Activated CD8-positive, alpha-beta memory T cell treated with anti-CD3 and anti-CD28 coated beads for 48 hours (primary cell): ENCODE measurements at regions not wholly inside any gene's neighbourhood (a gene's known extent, or its start where the extent isn't known, plus 50 kb on each side); places are given as distances from the start of the nearest gene placed in this dataset.
"Not testable (repeated sequence)": the region's sequence is repeated elsewhere in the genome, so short reads cannot be mapped to it uniquely, and the experiment has no call there.

ENCODE experiments used
- DNase-seq, 3 experiments: peaks; one replicate each; pipeline ENCODE4 v3.0.0-alpha.2; 2020; ENCODE audit warnings: low read depth in 2 of 3, low spot score in 2 of 3

GRCh38 chr16:79950932-79951719 lies 350.6 kb upstream of the MAF start:
- DNase-seq = no peak

- no peak for DNase-seq
Measured at GRCh38 chr16:79949417-79949816, 348.9 kb upstream of the MAF start.

GRCh38 chr16:79947771-79948170 lies 347.2 kb upstream of the MAF start:
- DNase-seq = no peak

- no peak for DNase-seq
Measured at GRCh38 chr16:79946252-79946651, 345.7 kb upstream of the MAF start.

GRCh38 chr16:79943736-79944135 lies 343.2 kb upstream of the MAF start:
- no peak for DNase-seq

GRCh38 chr16:79938575-79938974 lies 338.0 kb upstream of the MAF start:
- no peak for DNase-seq

GRCh38 chr16:79937671-79938070 lies 337.1 kb upstream of the MAF start:
- DNase-seq = not testable (repeated sequence)

- no peak for DNase-seq
Measured at GRCh38 chr16:79933603-79934002, 333.1 kb upstream of the MAF start.

- no peak for DNase-seq
Measured at GRCh38 chr16:79932572-79932971, 332.0 kb upstream of the MAF start.

- DNase-seq = no peak
Measured at GRCh38 chr16:79931721-79932120, 331.2 kb upstream of the MAF start.

GRCh38 chr16:79929260-79929965 lies 328.9 kb upstream of the MAF start:
- DNase-seq = no peak

- no peak for DNase-seq
Measured at GRCh38 chr16:79928142-79928873, 327.8 kb upstream of the MAF start.

GRCh38 chr16:79926451-79927205 lies 326.1 kb upstream of the MAF start:
- DNase-seq = no peak

- DNase-seq = no peak
Measured at GRCh38 chr16:79923431-79923830, 322.9 kb upstream of the MAF start.

GRCh38 chr16:79920685-79921084 lies 320.1 kb upstream of the MAF start:
- DNase-seq = no peak

- no peak for DNase-seq
Measured at GRCh38 chr16:79918916-79919315, 318.4 kb upstream of the MAF start.

GRCh38 chr16:79915761-79916160 lies 315.2 kb upstream of the MAF start:
- DNase-seq = no peak

- DNase-seq = no peak
Measured at GRCh38 chr16:79914961-79915720, 314.6 kb upstream of the MAF start.

- no peak for DNase-seq
Measured at GRCh38 chr16:79912592-79913310, 312.2 kb upstream of the MAF start.

- no peak for DNase-seq
Measured at GRCh38 chr16:79911660-79912059, 311.1 kb upstream of the MAF start.
